ENCODE measurements at regions not wholly inside any gene's neighbourhood (a gene's known extent, or its start where the extent isn't known, plus 50 kb on each side); places are given as distances from the start of the nearest gene placed in this dataset.

- TF ChIP-seq TFE3 (CRISPR knock-in tag; IDR thresholded peaks at IDR 0.05) (no peak), IRF1 (CRISPR knock-in tag; IDR thresholded peaks at IDR 0.05; ENCODE audit: borderline replicate concordance) (no peak), MYBL2 (IDR thresholded peaks at IDR 0.05; ENCODE audit: low read depth) (no peak), MYBL2 (CRISPR knock-in tag; IDR thresholded peaks at IDR 0.05; ENCODE audit: borderline replicate concordance) (no peak), CREB3 (tag; conservative IDR thresholded peaks at IDR 0.05; ENCODE audit: low read depth) (no peak), FOXA1 (IDR thresholded peaks at IDR 0.05; ENCODE audit: borderline replicate concordance) (no peak), CREM (IDR thresholded peaks at IDR 0.05; ENCODE audit: low read depth) (no peak), CC2D1A (IDR thresholded peaks at IDR 0.05) (no peak), MNT (conservative IDR thresholded peaks at IDR 0.05) (no peak), STAT5A (IDR thresholded peaks at IDR 0.05; ENCODE audit: borderline replicate concordance, low read length) (no peak), POLR2A (conservative IDR thresholded peaks at IDR 0.05) (no peak), RCOR1 (IDR thresholded peaks at IDR 0.05; ENCODE audit: borderline replicate concordance in 1 of 2, low read depth in 2 of 2, low read length in 2 of 2) (no peak)
Observed at GRCh38 chr15:25185791-25186190, 231.0 kb downstream of the SNRPN start.
